Gastroesophageal sphincter (tissue), 4 donors: ENCODE measurements at regions not wholly inside any gene's neighbourhood (a gene's known extent, or its start where the extent isn't known, plus 50 kb on each side); places are given as distances from the start of the nearest gene placed in this dataset.

Source experiments
- ATAC-seq: fragments of 150-250 bp; one replicate; pipeline ENCODE4 v1.9.1; 2016; ENCODE audit warnings: mild to moderate bottlenecking, moderate library complexity
- H3K27ac ChIP-seq, 4 donors: fragments of 200-600 bp; sonication (generic) in 3 of 4; 1 replicate in 3 of 4; 2 replicates in 1 of 4; pipeline ENCODE4 v1.5.1; 2016 to 2019
- H3K27me3 ChIP-seq: fragments of 200-600 bp; sonication (generic); one replicate; pipeline ENCODE4 v1.5.1; 2019
- H3K36me3 ChIP-seq, 2 donors: fragments of 200-600 bp; sonication (generic); one replicate each; pipeline ENCODE4 v1.5.1; 2019; ENCODE audit warnings: control low read depth in 1 of 2
- H3K4me1 ChIP-seq, 3 donors: fragments of 200-600 bp; sonication (generic); 1 replicate in 2 of 3; 2 replicates in 1 of 3; pipeline ENCODE4 v1.5.1; 2016 to 2019; ENCODE audit warnings: control low read depth in 2 of 3
- H3K4me3 ChIP-seq, 2 donors: fragments of 200-600 bp; sonication (generic); one replicate each; pipeline ENCODE4 v1.5.1; 2019; ENCODE audit warnings: mild to moderate bottlenecking in 1 of 2, moderate library complexity in 1 of 2
- H3K9me3 ChIP-seq, 3 donors: fragments of 200-600 bp; sonication (generic); one replicate each; pipeline ENCODE4 v1.5.1; 2017 to 2019; ENCODE audit warnings: control low read depth in 2 of 3
- CTCF ChIP-seq, 4 experiments: fragments of 200-600 bp in 2 of 4; fragments of 450-650 bp in 2 of 4; sonication (generic) in 1 of 4; IDR thresholded peaks; one replicate each; pipeline ENCODE4 v1.5.1; 2017 to 2019; ENCODE audit warnings: antibody characterized with exemption in 4 of 4, mild to moderate bottlenecking in 2 of 4, moderate library complexity in 2 of 4
- EP300 ChIP-seq: sonication (generic); formaldehyde crosslinking; IDR thresholded peaks from one replicate; pipeline ENCODE4 v1.6.1; 2017; ENCODE audit warnings: antibody characterized with exemption, mild to moderate bottlenecking
- POLR2A ChIP-seq, 2 donors: fragments of 450-650 bp; IDR thresholded peaks; one replicate each; pipeline ENCODE4 v1.6.1; 2017; ENCODE audit warnings: antibody characterized with exemption in 2 of 2, mild to moderate bottlenecking in 2 of 2, moderate library complexity in 1 of 2
- POLR2AphosphoS5 ChIP-seq: sonication (generic); formaldehyde crosslinking; IDR thresholded peaks from one replicate; pipeline ENCODE4 v1.6.1; 2017; ENCODE audit warnings: antibody characterized with exemption
- WGBS, 2 donors: methylation state at CpG; one replicate each; pipeline ENCODE4 v1.1.5; 2018; ENCODE audit warnings: low coverage in 1 of 2; 5-methylcytosine and 5-hydroxymethylcytosine counted together

- Histone ChIP-seq H3K9me3 (no peaks in the 10 kb centered on the region), H3K4me1 (no peaks in the 10 kb centered on the region), H3K27ac (no peak overlapping the region), H3K27me3 (no peaks in the 10 kb centered on the region), H3K4me3 (no peak overlapping the region), H3K36me3 (no peaks in the 10 kb centered on the region)
- 28 to 53% methylated on average over 2 of the region's 2 CpGs for WGBS, 2 donors
- TF ChIP-seq CTCF (IDR thresholded peaks at IDR 0.05): no peak
- no peak for TF ChIP-seq EP300
- TF ChIP-seq POLR2A (IDR thresholded peaks at IDR 0.05): no peak
- no peak for TF ChIP-seq POLR2AphosphoS5
- no peak for ATAC-seq
Measured at GRCh38 chr4:64613046-64613445, 203.8 kb upstream of the TECRL start.

- ATAC-seq: no peak
- Histone ChIP-seq H3K4me1 (no peaks in the 10 kb centered on the region), H3K27me3 (no peaks in the 10 kb centered on the region), H3K36me3 (no peaks in the 10 kb centered on the region), H3K4me3 (no peak overlapping the region), H3K27ac (no peak overlapping the region), H3K9me3 (no peaks in the 10 kb centered on the region)
- WGBS, 2 donors: 7 to 9% methylated on average over 1 of the region's 1 CpG
- TF ChIP-seq POLR2A (IDR thresholded peaks at IDR 0.05): no peak
- TF ChIP-seq POLR2AphosphoS5: no peak
- TF ChIP-seq EP300: no peak
- no peak for TF ChIP-seq CTCF (IDR thresholded peaks at IDR 0.05)
Measured at GRCh38 chr4:64598066-64598465, 188.8 kb upstream of the TECRL start.

- no peak overlapping the region for H3K4me3 ChIP-seq
Measured at GRCh38 chr4:64594723-64595122, 185.5 kb upstream of the TECRL start.

GRCh38 chr4:64588507-64588906 is 179.3 kb upstream of the TECRL start:
- Histone ChIP-seq H3K4me1 (no peaks in the 10 kb centered on the region), H3K9me3 (peaks cover 0 to 18% (median 0%) of the 10 kb centered on the region in 3 donors), H3K27me3 (no peaks in the 10 kb centered on the region), H3K4me3 (no peak overlapping the region), H3K36me3 (no peaks in the 10 kb centered on the region), H3K27ac (no peak overlapping the region)
- TF ChIP-seq POLR2AphosphoS5 (no peak), EP300 (no peak), POLR2A (IDR thresholded peaks at IDR 0.05) (no peak), CTCF (IDR thresholded peaks at IDR 0.05) (no peak)
- 88 to 93% methylated on average over 5 of the region's 5 CpGs for WGBS, 2 donors
- no peak for ATAC-seq

More at GRCh38 chr4:64594723-64595122, 185.5 kb upstream of the TECRL start:
- H3K27ac ChIP-seq: no peak overlapping the region
- no peaks in the 10 kb centered on the region for H3K27me3 ChIP-seq
- peaks cover 0 to 5% (median 0%) of the 10 kb centered on the region in 3 donors for H3K9me3 ChIP-seq
- TF ChIP-seq POLR2A (IDR thresholded peaks at IDR 0.05) (no peak), EP300 (no peak), CTCF (IDR thresholded peaks at IDR 0.05) (no peak), POLR2AphosphoS5 (no peak)
- no peaks in the 10 kb centered on the region for H3K36me3 ChIP-seq
- ATAC-seq: no peak
- no peaks in the 10 kb centered on the region for H3K4me1 ChIP-seq

GRCh38 chr4:64584981-64585557 is 175.8 kb upstream of the TECRL start:
- TF ChIP-seq POLR2AphosphoS5 (no peak), CTCF (IDR thresholded peaks at IDR 0.05) (peak; percentile 29 to 54 (median 31)), POLR2A (IDR thresholded peaks at IDR 0.05) (no peak), EP300 (no peak)
- H3K27me3 ChIP-seq: no peaks in the 10 kb centered on the region
- peaks cover 0 to 16% (median 0%) of the 10 kb centered on the region in 3 donors for H3K9me3 ChIP-seq
- H3K4me3 ChIP-seq: no peak overlapping the region
- ATAC-seq: no peak
- 29 to 36% methylated on average over 6 of the region's 6 CpGs for WGBS, 2 donors
- H3K36me3 ChIP-seq: no peaks in the 10 kb centered on the region
- H3K4me1 ChIP-seq: no peaks in the 10 kb centered on the region
- no peak overlapping the region for H3K27ac ChIP-seq
